Natural killer cell (primary cell): ENCODE measurements at regions not wholly inside any gene's neighbourhood (a gene's known extent, or its start where the extent isn't known, plus 50 kb on each side); places are given as distances from the start of the nearest gene placed in this dataset.

Experiments used
- ATAC-seq, 3 donors: fragments of 150-1000 bp in 2 of 3; fragments of 200-7000 bp in 1 of 3; cut with Tn5 transposase; 1 replicate in 1 of 3; 2 replicates in 2 of 3; pipeline ENCODE4 v1.10.0; 2021; ENCODE audit warnings: mild to moderate bottlenecking in 2 of 3, moderate library complexity in 2 of 3
- DNase-seq, 2 donors: peaks; one replicate each; pipeline versions ENCODE4 v3.0.0 to v3.0.0-alpha.2; 2013 to 2021; ENCODE audit warnings: mixed read lengths in 1 of 2
- H3K27ac ChIP-seq: one replicate; pipeline ENCODE4 v1.5.1; 2013; ENCODE audit warnings: mild to moderate bottlenecking, low read length
- H3K27me3 ChIP-seq: one replicate; pipeline ENCODE4 v1.6.1; 2013; ENCODE audit warnings: low read length; ENCODE audit not compliant: control insufficient read depth, insufficient read depth
- H3K36me3 ChIP-seq: one replicate; pipeline ENCODE4 v1.6.1; 2013; ENCODE audit warnings: low read length; ENCODE audit not compliant: control insufficient read depth, insufficient read depth
- H3K4me1 ChIP-seq: one replicate; pipeline ENCODE4 v1.6.1; 2013; ENCODE audit warnings: low read length; ENCODE audit not compliant: control insufficient read depth, insufficient read depth
- H3K4me3 ChIP-seq: one replicate; pipeline ENCODE4 v1.5.1; 2013; ENCODE audit warnings: low read length
- H3K9me3 ChIP-seq: one replicate; pipeline ENCODE4 v1.6.1; 2013; ENCODE audit warnings: low read length; ENCODE audit not compliant: control insufficient read depth, insufficient read depth
- H3K27ac Mint-ChIP-seq, 2 donors: one replicate each; pipeline ENCODE4 v1.8.0; 2022; ENCODE audit warnings: mild to moderate bottlenecking in 2 of 2, mixed read lengths in 2 of 2, moderate library complexity in 1 of 2
- H3K27me3 Mint-ChIP-seq, 2 donors: one replicate each; pipeline ENCODE4 v1.8.0; 2022; ENCODE audit warnings: low read depth in 2 of 2, mixed read lengths in 2 of 2
- H3K36me3 Mint-ChIP-seq: one replicate; pipeline ENCODE4 v1.8.0; 2022; ENCODE audit warnings: mixed read lengths
- H3K4me1 Mint-ChIP-seq, 2 donors: one replicate each; pipeline ENCODE4 v1.8.0; 2022; ENCODE audit warnings: mixed read lengths in 2 of 2
- H3K4me3 Mint-ChIP-seq: one replicate; pipeline ENCODE4 v1.8.0; 2022; ENCODE audit warnings: mild to moderate bottlenecking, moderate library complexity, mixed read lengths
- H3K9me3 Mint-ChIP-seq, 2 donors: one replicate each; pipeline ENCODE4 v1.8.0; 2022; ENCODE audit warnings: mixed read lengths in 2 of 2
- WGBS: methylation state at CpG from one replicate; pipeline ENCODE4 v1.1.7; 2013; ENCODE audit warnings: missing lambda C conversion rate; ENCODE audit not compliant: insufficient coverage; 5-methylcytosine and 5-hydroxymethylcytosine counted together
- intact Hi-C: fragments of 100-400 bp; cut with micrococcal nuclease; formaldehyde crosslinking; loops from one replicate; pipeline ENCODE4 v1.14.2; 2022
- TF ChIP-seq, protein P1 (sequence below): fragments of 200-600 bp; IDR thresholded peaks from one replicate; pipeline ENCODE4 v1.8.0; 2022; ENCODE audit warnings: antibody characterized with exemption

DNA sequence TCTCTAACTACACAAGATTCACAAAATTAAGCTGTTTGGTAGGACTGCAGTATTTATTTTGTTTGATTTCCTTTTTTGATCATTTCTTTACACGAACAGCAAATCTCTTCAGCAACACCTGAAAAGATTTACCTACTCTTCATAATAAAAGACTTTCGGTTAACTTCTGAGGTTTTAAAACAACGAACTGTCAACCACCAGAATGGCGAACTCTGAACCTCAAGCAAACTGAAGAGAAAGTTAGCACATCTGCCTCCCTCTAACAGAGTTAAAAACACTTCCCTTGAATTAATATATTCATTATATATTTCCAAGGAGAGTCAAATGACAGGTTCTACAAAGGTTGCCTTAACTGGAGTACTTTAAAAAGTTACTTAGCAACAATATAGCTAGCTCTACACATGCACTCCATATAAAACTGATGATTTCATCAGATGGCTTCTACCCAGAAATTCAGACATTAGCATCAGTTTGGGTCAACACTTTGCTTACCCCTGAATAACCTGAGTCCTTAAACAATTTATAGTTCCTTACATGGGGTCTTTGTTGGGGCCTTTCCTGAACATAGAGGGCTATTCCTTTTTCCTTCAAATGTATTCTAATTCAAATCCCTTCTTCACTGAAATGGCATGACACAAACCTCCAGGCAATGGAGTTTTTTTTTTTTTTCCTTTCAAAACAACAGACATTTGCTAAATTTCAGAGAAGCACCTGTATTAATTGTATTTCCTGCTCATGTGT is 118.3 kb downstream of the SEM1 start:
- 33% methylated on average over 4 of the region's 4 CpGs for WGBS
- Histone ChIP-seq H3K36me3 (no peaks in the 10 kb centered on the region), H3K27me3 (no peaks in the 10 kb centered on the region), H3K4me3 (no peak overlapping the region), H3K4me1 (no peaks in the 10 kb centered on the region), H3K9me3 (no peaks in the 10 kb centered on the region), H3K27ac (no peak overlapping the region)
- intact Hi-C loops = no loop called here
- DNase-seq (no peak), ATAC-seq (no peak)
- TF ChIP-seq, protein P1, sequence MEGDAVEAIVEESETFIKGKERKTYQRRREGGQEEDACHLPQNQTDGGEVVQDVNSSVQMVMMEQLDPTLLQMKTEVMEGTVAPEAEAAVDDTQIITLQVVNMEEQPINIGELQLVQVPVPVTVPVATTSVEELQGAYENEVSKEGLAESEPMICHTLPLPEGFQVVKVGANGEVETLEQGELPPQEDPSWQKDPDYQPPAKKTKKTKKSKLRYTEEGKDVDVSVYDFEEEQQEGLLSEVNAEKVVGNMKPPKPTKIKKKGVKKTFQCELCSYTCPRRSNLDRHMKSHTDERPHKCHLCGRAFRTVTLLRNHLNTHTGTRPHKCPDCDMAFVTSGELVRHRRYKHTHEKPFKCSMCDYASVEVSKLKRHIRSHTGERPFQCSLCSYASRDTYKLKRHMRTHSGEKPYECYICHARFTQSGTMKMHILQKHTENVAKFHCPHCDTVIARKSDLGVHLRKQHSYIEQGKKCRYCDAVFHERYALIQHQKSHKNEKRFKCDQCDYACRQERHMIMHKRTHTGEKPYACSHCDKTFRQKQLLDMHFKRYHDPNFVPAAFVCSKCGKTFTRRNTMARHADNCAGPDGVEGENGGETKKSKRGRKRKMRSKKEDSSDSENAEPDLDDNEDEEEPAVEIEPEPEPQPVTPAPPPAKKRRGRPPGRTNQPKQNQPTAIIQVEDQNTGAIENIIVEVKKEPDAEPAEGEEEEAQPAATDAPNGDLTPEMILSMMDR = no peak
- Mint-ChIP-seq H3K27ac (no peak overlapping the region), H3K4me1 (no peaks in the 10 kb centered on the region), H3K9me3 (peaks cover 0 to 1% of the 10 kb centered on the region in 2 donors), H3K4me3 (no peak overlapping the region), H3K27me3 (peaks cover 14 to 27% of the 10 kb centered on the region in 2 donors), H3K36me3 (no peaks in the 10 kb centered on the region)

DNA sequence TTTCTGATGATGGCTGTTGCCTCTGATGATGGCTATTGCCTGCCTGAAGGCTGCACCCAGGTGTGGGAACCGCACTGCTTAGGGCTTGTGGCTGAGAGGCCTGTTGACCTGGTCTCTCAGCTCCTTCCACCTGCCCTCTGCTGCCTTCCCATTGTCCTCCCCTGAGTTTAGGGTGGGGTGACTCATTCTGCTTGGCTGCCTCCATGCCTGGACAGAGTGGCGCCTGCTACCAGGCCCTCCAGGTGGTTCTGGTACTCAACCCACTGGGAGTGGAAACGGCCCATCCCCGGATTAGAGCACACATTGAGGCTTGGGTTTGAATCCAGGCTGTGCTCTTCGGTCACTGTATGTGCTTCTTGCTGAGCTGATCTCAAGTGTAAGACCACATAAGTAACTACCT is 120.6 kb downstream of the SEM1 start:
- TF ChIP-seq, protein P1 = no peak
- DNase-seq = no peak
- Mint-ChIP-seq H3K4me3 (no peak overlapping the region), H3K27me3 (peaks cover 17 to 27% of the 10 kb centered on the region in 2 donors), H3K4me1 (no peaks in the 10 kb centered on the region), H3K36me3 (no peaks in the 10 kb centered on the region), H3K27ac (no peak overlapping the region), H3K9me3 (peaks cover 3 to 5% of the 10 kb centered on the region in 2 donors)
- H3K9me3 ChIP-seq = no peaks in the 10 kb centered on the region
- no peak overlapping the region for H3K4me3 ChIP-seq
- ATAC-seq = no peak
- H3K27ac ChIP-seq = no peak overlapping the region
- no peaks in the 10 kb centered on the region for H3K4me1 ChIP-seq
- no peaks in the 10 kb centered on the region for H3K36me3 ChIP-seq
- H3K27me3 ChIP-seq = no peaks in the 10 kb centered on the region
- intact Hi-C loops = no loop called here
- 90% methylated on average over 5 of the region's 5 CpGs for WGBS

DNA sequence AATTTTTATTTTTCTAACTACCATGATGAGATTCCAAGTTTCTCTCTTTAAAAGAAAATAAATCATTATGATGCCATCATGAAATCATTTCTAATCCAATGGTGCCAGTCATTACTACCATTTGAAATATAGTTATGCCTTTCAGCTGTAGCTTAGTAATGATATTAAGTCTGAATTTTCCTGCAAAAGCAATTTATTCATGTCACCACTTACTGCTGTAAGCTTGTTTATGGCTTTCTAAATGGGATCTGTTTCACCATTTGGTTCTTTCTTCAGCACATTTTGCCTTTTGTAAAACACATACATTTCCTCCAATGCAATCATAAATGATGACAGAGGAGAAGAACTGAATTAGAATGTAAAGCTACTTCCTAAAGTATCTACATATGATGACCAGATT is 130.5 kb downstream of the SEM1 start:
- H3K4me3 ChIP-seq = no peak overlapping the region
- no peak for DNase-seq
- no peak for ATAC-seq
- no peaks in the 10 kb centered on the region for H3K27me3 ChIP-seq
- no peak overlapping the region for H3K27ac ChIP-seq
- Mint-ChIP-seq H3K9me3 (peaks cover 2% of the 10 kb centered on the region in 2 donors), H3K4me3 (no peak overlapping the region), H3K36me3 (no peaks in the 10 kb centered on the region), H3K27ac (no peak overlapping the region), H3K27me3 (peaks cover 0 to 8% of the 10 kb centered on the region in 2 donors), H3K4me1 (no peaks in the 10 kb centered on the region)
- no peaks in the 10 kb centered on the region for H3K9me3 ChIP-seq
- H3K4me1 ChIP-seq = no peaks in the 10 kb centered on the region
- TF ChIP-seq, protein P1 = no peak
- H3K36me3 ChIP-seq = no peaks in the 10 kb centered on the region
- intact Hi-C loops = no loop called here

DNA sequence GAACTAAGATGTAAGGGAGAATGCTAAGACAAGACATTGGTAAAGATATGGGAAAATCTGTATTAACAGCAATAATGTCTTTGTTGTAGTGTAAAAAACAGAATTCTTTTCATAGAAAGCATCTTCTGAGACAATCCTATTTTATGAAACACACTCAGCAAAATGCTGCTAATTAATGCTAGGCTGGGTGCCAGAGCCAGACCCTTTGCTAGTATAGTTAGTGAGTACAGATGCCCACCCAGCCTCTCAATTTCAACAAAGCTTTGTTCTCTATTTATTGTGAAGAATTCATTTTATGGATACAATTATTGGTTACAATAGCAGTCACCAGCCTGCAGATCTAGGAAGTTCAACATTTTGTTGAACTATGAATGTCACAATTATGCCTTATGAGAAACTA is 131.0 kb downstream of the SEM1 start:
- TF ChIP-seq, protein P1 = no peak
- peaks cover under 1 to 8% of the 10 kb centered on the region in 2 donors for H3K27me3 Mint-ChIP-seq
- no peak overlapping the region for H3K4me3 Mint-ChIP-seq
- peaks cover 2 to 3% of the 10 kb centered on the region in 2 donors for H3K9me3 Mint-ChIP-seq
- H3K4me3 ChIP-seq = no peak overlapping the region
- H3K27ac ChIP-seq = no peak overlapping the region
- DNase-seq = no peak
- no peaks in the 10 kb centered on the region for H3K36me3 ChIP-seq
- H3K27me3 ChIP-seq = no peaks in the 10 kb centered on the region
- H3K36me3 Mint-ChIP-seq = no peaks in the 10 kb centered on the region
- no peaks in the 10 kb centered on the region for H3K4me1 ChIP-seq
- intact Hi-C loops = no loop called here
- no peak for ATAC-seq
- no peaks in the 10 kb centered on the region for H3K4me1 Mint-ChIP-seq
- H3K27ac Mint-ChIP-seq = no peak overlapping the region
- H3K9me3 ChIP-seq = no peaks in the 10 kb centered on the region
